ENCODE measurements at regions not wholly inside any gene's neighbourhood (a gene's known extent, or its start where the extent isn't known, plus 50 kb on each side); places are given as distances from the start of the nearest gene placed in this dataset.

GRCh38 chr2:154600927-154601494 is 97.5 kb upstream of the KCNJ3 start:
- TF ChIP-seq POLR2A (IDR thresholded peaks at IDR 0.05) (no peak), CTCF (IDR thresholded peaks at IDR 0.05) (no peak)
